Peyer's patch (tissue), 4 donors: ENCODE measurements at regions not wholly inside any gene's neighbourhood (a gene's known extent, or its start where the extent isn't known, plus 50 kb on each side); places are given as distances from the start of the nearest gene placed in this dataset.

Experiments
- DNase-seq, 3 donors: peaks; one replicate each; pipeline ENCODE4 v3.0.0-alpha.2; 2017 to 2019
- H3K27ac ChIP-seq, 4 donors: fragments of 200-600 bp; sonication (generic); one replicate each; pipeline ENCODE4 v1.5.1; 2016 to 2019
- H3K27me3 ChIP-seq, 2 donors: fragments of 200-600 bp; sonication (generic); one replicate each; pipeline ENCODE4 v1.5.1; 2019
- H3K36me3 ChIP-seq, 3 donors: fragments of 200-600 bp; sonication (generic); one replicate each; pipeline ENCODE4 v1.5.1; 2016 to 2019
- H3K4me1 ChIP-seq, 4 donors: fragments of 200-600 bp; sonication (generic); one replicate each; pipeline ENCODE4 v1.5.1; 2016 to 2019
- H3K4me3 ChIP-seq, 4 donors: fragments of 200-600 bp; sonication (generic); 1 replicate in 3 of 4; 2 replicates in 1 of 4; pipeline ENCODE4 v1.5.1; 2016 to 2019; ENCODE audit warnings: mild to moderate bottlenecking in 1 of 4
- H3K9me3 ChIP-seq, 4 donors: fragments of 200-600 bp; sonication (generic); one replicate each; pipeline ENCODE4 v1.5.1; 2016 to 2019; ENCODE audit warnings: mild to moderate bottlenecking in 1 of 4
- POLR2A ChIP-seq, 2 donors: fragments of 450-650 bp; IDR thresholded peaks; one replicate each; pipeline ENCODE4 v1.5.1; 2017; ENCODE audit warnings: antibody characterized with exemption in 2 of 2, mild to moderate bottlenecking in 2 of 2, moderate library complexity in 2 of 2
- TF ChIP-seq, protein P1 (sequence below), 6 experiments: fragments of 450-650 bp in 4 of 6; fragments of 200-600 bp in 2 of 6; sonication (generic) in 1 of 6; IDR thresholded peaks; one replicate each; pipeline ENCODE4 v1.5.1; 2017 to 2019; ENCODE audit warnings: antibody characterized with exemption in 6 of 6, mild to moderate bottlenecking in 3 of 6, moderate library complexity in 1 of 6

DNA sequence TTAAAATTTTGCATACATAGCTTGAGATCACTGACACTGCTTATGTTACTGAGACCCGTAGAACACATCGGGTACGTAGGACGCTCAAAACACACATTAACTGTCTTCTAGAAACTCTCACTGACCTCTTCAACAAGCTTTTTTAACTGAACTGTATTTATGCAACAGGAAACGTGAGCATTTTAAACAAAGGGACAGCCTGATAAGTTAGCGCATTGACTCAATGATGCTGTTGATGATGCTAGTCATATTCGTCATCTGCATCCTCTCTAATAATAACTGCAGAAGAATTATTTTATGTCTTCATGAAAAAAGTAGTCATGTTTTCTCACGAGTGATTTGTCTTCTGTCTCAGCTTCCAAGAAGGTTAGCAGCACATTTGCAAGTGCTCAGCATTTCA is 824.0 kb downstream of the DCDC2C start:
- Histone ChIP-seq H3K4me1 (no peaks in the 10 kb centered on the region), H3K27me3 (no peaks in the 10 kb centered on the region), H3K9me3 (no peaks in the 10 kb centered on the region), H3K27ac (no peak overlapping the region), H3K36me3 (no peaks in the 10 kb centered on the region), H3K4me3 (no peak overlapping the region)
- TF ChIP-seq, protein P1, sequence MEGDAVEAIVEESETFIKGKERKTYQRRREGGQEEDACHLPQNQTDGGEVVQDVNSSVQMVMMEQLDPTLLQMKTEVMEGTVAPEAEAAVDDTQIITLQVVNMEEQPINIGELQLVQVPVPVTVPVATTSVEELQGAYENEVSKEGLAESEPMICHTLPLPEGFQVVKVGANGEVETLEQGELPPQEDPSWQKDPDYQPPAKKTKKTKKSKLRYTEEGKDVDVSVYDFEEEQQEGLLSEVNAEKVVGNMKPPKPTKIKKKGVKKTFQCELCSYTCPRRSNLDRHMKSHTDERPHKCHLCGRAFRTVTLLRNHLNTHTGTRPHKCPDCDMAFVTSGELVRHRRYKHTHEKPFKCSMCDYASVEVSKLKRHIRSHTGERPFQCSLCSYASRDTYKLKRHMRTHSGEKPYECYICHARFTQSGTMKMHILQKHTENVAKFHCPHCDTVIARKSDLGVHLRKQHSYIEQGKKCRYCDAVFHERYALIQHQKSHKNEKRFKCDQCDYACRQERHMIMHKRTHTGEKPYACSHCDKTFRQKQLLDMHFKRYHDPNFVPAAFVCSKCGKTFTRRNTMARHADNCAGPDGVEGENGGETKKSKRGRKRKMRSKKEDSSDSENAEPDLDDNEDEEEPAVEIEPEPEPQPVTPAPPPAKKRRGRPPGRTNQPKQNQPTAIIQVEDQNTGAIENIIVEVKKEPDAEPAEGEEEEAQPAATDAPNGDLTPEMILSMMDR (IDR thresholded peaks at IDR 0.05) = no peak
- no peak for TF ChIP-seq POLR2A (IDR thresholded peaks at IDR 0.05)
- no peak for DNase-seq

DNA sequence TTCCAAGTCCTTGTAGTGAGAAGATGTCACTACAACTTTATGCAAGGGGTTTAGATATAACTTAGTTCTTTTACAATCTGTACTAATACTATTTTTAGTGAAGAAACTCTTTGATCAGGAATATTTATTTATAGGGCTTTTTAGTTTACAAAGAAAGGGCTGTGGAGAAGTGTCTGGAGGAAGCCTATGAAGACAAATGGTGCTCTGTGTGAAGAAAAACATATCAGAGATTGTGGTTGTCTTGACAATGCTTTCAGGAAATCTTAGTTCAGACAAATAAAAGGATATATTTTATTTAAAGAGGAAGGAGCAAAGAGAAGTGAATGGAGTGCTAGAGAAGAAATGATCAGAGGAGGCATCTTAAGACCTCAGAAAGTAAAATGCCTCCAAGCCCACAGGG is 824.9 kb downstream of the DCDC2C start:
- no peak overlapping the region for H3K27ac ChIP-seq
- no peaks in the 10 kb centered on the region for H3K36me3 ChIP-seq
- H3K4me3 ChIP-seq = no peak overlapping the region
- no peaks in the 10 kb centered on the region for H3K4me1 ChIP-seq
- H3K9me3 ChIP-seq = no peaks in the 10 kb centered on the region
- H3K27me3 ChIP-seq = no peaks in the 10 kb centered on the region
- DNase-seq = no peak
- TF ChIP-seq, protein P1 (IDR thresholded peaks at IDR 0.05) = no peak
- no peak for TF ChIP-seq POLR2A (IDR thresholded peaks at IDR 0.05)

DNA sequence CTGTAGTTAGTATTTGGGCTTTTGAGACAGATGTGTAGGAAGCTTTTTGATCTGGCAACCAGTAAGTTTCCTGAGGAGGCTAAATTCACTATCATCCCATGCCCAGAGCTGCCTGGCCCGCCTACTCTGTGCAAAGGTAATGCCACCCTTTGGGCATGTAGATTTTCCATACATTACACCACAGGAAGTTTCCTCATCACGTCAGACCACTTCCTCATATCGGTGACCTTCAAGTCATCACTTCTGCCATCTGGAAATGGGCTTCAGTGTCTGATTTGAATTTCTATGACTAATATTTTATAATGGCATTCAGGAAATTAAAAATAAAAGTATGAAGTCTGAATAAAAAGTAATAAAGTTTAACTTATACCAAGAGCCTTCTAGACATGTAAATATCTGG is 825.4 kb downstream of the DCDC2C start:
- H3K4me3 ChIP-seq = no peak overlapping the region
- no peaks in the 10 kb centered on the region for H3K27me3 ChIP-seq
- H3K4me1 ChIP-seq = no peaks in the 10 kb centered on the region
- no peak overlapping the region for H3K27ac ChIP-seq
- H3K9me3 ChIP-seq = no peaks in the 10 kb centered on the region
- H3K36me3 ChIP-seq = no peaks in the 10 kb centered on the region
- no peak for TF ChIP-seq POLR2A (IDR thresholded peaks at IDR 0.05)
- DNase-seq = no peak

- TF ChIP-seq, protein P1 (IDR thresholded peaks at IDR 0.05) = no peak
- no peak for TF ChIP-seq POLR2A (IDR thresholded peaks at IDR 0.05)
- H3K36me3 ChIP-seq = no peaks in the 10 kb centered on the region
- no peak overlapping the region for H3K27ac ChIP-seq
- no peak for DNase-seq
- H3K27me3 ChIP-seq = no peaks in the 10 kb centered on the region
- H3K9me3 ChIP-seq = no peaks in the 10 kb centered on the region
- H3K4me3 ChIP-seq = no peak overlapping the region
- H3K4me1 ChIP-seq = no peaks in the 10 kb centered on the region
Observed at GRCh38 chr2:4529738-4530137, 826.4 kb downstream of the DCDC2C start.

- H3K27me3 ChIP-seq = no peaks in the 10 kb centered on the region
- H3K27ac ChIP-seq = no peak overlapping the region
- H3K9me3 ChIP-seq = no peaks in the 10 kb centered on the region
- no peak overlapping the region for H3K4me3 ChIP-seq
- TF ChIP-seq POLR2A (IDR thresholded peaks at IDR 0.05) = no peak
- TF ChIP-seq, protein P1 (IDR thresholded peaks at IDR 0.05) = no peak
- H3K4me1 ChIP-seq = no peaks in the 10 kb centered on the region
- no peaks in the 10 kb centered on the region for H3K36me3 ChIP-seq
- DNase-seq = no peak
Observed at GRCh38 chr2:4530231-4530630, 826.9 kb downstream of the DCDC2C start.

DNA sequence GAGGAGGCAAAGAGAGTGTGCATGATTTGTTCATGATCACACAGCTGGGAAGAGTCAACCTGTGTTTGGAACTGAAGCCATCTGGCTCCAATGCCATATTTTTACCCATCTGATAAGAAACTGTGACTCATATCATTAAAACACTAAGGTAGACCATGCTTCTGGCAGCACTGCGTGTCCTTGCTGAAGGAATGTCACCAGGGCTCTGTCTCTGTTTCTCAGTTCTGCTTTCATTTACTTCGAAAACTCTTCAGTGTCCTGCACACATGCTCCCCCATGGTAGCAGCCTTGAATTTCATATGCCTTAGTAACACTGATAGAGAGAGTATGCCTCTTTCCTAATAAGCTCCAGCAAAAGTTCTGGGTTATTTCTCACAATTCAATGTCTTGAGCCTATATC is 830.4 kb downstream of the DCDC2C start:
- no peaks in the 10 kb centered on the region for H3K9me3 ChIP-seq
- no peak overlapping the region for H3K4me3 ChIP-seq
- DNase-seq = no peak
- TF ChIP-seq, protein P1 (IDR thresholded peaks at IDR 0.05) = no peak
- TF ChIP-seq POLR2A (IDR thresholded peaks at IDR 0.05) = no peak
- H3K27ac ChIP-seq = no peak overlapping the region
- H3K4me1 ChIP-seq = no peaks in the 10 kb centered on the region
- no peaks in the 10 kb centered on the region for H3K36me3 ChIP-seq
- no peaks in the 10 kb centered on the region for H3K27me3 ChIP-seq
